Tibial nerve (tissue), 3 donors: ENCODE measurements at regions not wholly inside any gene's neighbourhood (a gene's known extent, or its start where the extent isn't known, plus 50 kb on each side); places are given as distances from the start of the nearest gene placed in this dataset.

Experiments used
- CTCF ChIP-seq, 5 experiments: fragments of 200-600 bp in 3 of 5; fragments of 450-650 bp in 2 of 5; sonication (generic) in 3 of 5; IDR thresholded peaks; one replicate each; pipeline ENCODE4 v1.5.1; 2016 to 2019; ENCODE audit warnings: antibody characterized with exemption in 5 of 5, mild to moderate bottlenecking in 3 of 5, moderate library complexity in 2 of 5
- POLR2A ChIP-seq, 2 donors: fragments of 450-650 bp; IDR thresholded peaks; one replicate each; pipeline ENCODE4 v1.6.1; 2017; ENCODE audit warnings: antibody characterized with exemption in 2 of 2, mild to moderate bottlenecking in 2 of 2, moderate library complexity in 2 of 2

- no peak for TF ChIP-seq CTCF (IDR thresholded peaks at IDR 0.05)
- TF ChIP-seq POLR2A (IDR thresholded peaks at IDR 0.05), result no peak
Measured at GRCh38 chr5:39624890-39625289, 200.1 kb upstream of the DAB2 start.
